ENCODE measurements at regions not wholly inside any gene's neighbourhood (a gene's known extent, or its start where the extent isn't known, plus 50 kb on each side); places are given as distances from the start of the nearest gene placed in this dataset.

- no peaks in the 10 kb centered on the region for H3F3A ChIP-seq (ENCODE audit: control insufficient read depth, insufficient read depth)
- no peaks in the 10 kb centered on the region for H3K9me2 ChIP-seq (replicated peaks; ENCODE audit: control insufficient read depth, low read length)
- H3K4me2 ChIP-seq (ENCODE audit: low read length): no peak overlapping the region
- H4K20me1 ChIP-seq (ENCODE audit: control insufficient read depth, insufficient read depth, low read depth, low read length): no peaks in the 10 kb centered on the region
- H3K9me3 ChIP-seq (ENCODE audit: control insufficient read depth, insufficient read depth, low read length): no peaks in the 10 kb centered on the region
- H3K4me1 ChIP-seq (ENCODE audit: control insufficient read depth, low read length): no peaks in the 10 kb centered on the region
- no peaks in the 10 kb centered on the region for H3K27me3 ChIP-seq (ENCODE audit: control insufficient read depth, low read length)
- H3K79me2 ChIP-seq (ENCODE audit: control insufficient read depth, low read length): no peaks in the 10 kb centered on the region
- H3K4me3 ChIP-seq (ENCODE audit: low read length): no peak overlapping the region
- TF ChIP-seq CTCF (IDR thresholded peaks at IDR 0.05; ENCODE audit: low read depth, low read length, poor library complexity, severe bottlenecking): peak; percentile 9
- no peak for TF ChIP-seq EZH2phosphoT487 (IDR thresholded peaks at IDR 0.05; ENCODE audit: borderline replicate concordance, low read length)
- no peak overlapping the region for H3K27ac ChIP-seq (ENCODE audit: low read depth, low read length)
- H3K36me3 ChIP-seq (ENCODE audit: control insufficient read depth, low read length): no peaks in the 10 kb centered on the region
These were observed 530.3 kb downstream of the RASEF start for GRCh38 chr9:82532504-82533180.

- Histone ChIP-seq H3K27ac (ENCODE audit: low read depth, low read length) (no peak overlapping the region), H3F3A (ENCODE audit: control insufficient read depth, insufficient read depth) (no peaks in the 10 kb centered on the region), H3K4me3 (ENCODE audit: low read length) (no peak overlapping the region), H3K4me1 (ENCODE audit: control insufficient read depth, low read length) (no peaks in the 10 kb centered on the region), H4K20me1 (ENCODE audit: control insufficient read depth, insufficient read depth, low read depth, low read length) (no peaks in the 10 kb centered on the region), H3K9me3 (ENCODE audit: control insufficient read depth, insufficient read depth, low read length) (no peaks in the 10 kb centered on the region), H3K79me2 (ENCODE audit: control insufficient read depth, low read length) (no peaks in the 10 kb centered on the region), H3K36me3 (ENCODE audit: control insufficient read depth, low read length) (no peaks in the 10 kb centered on the region), H3K9me2 (replicated peaks; ENCODE audit: control insufficient read depth, low read length) (no peaks in the 10 kb centered on the region), H3K27me3 (ENCODE audit: control insufficient read depth, low read length) (no peaks in the 10 kb centered on the region), H3K4me2 (ENCODE audit: low read length) (no peak overlapping the region)
- TF ChIP-seq EZH2phosphoT487 (IDR thresholded peaks at IDR 0.05; ENCODE audit: borderline replicate concordance, low read length): no peak
- no peak for TF ChIP-seq CTCF (IDR thresholded peaks at IDR 0.05; ENCODE audit: low read depth, low read length, poor library complexity, severe bottlenecking)
These were observed 527.4 kb downstream of the RASEF start for GRCh38 chr9:82535432-82535998.

- Histone ChIP-seq H3K9me2 (replicated peaks; ENCODE audit: control insufficient read depth, low read length) (no peaks in the 10 kb centered on the region; the same call in 1 of the 2 replicates), H3K27ac (ENCODE audit: low read depth, low read length) (no peak overlapping the region), H3K36me3 (ENCODE audit: control insufficient read depth, low read length) (no peaks in the 10 kb centered on the region), H3K27me3 (ENCODE audit: control insufficient read depth, low read length) (no peaks in the 10 kb centered on the region), H3F3A (ENCODE audit: control insufficient read depth, insufficient read depth) (no peaks in the 10 kb centered on the region), H3K9me3 (ENCODE audit: control insufficient read depth, insufficient read depth, low read length) (no peaks in the 10 kb centered on the region), H3K79me2 (ENCODE audit: control insufficient read depth, low read length) (no peaks in the 10 kb centered on the region), H3K4me3 (ENCODE audit: low read length) (no peak overlapping the region), H4K20me1 (ENCODE audit: control insufficient read depth, insufficient read depth, low read depth, low read length) (no peaks in the 10 kb centered on the region), H3K4me2 (ENCODE audit: low read length) (no peak overlapping the region), H3K4me1 (ENCODE audit: control insufficient read depth, low read length) (no peaks in the 10 kb centered on the region)
- no peak for TF ChIP-seq CTCF (IDR thresholded peaks at IDR 0.05; ENCODE audit: low read depth, low read length, poor library complexity, severe bottlenecking)
- no peak for TF ChIP-seq EZH2phosphoT487 (IDR thresholded peaks at IDR 0.05; ENCODE audit: borderline replicate concordance, low read length)
These were observed 524.3 kb downstream of the RASEF start for GRCh38 chr9:82538634-82539033.

All from DOHH2 (cell line).